Endothelial cell of umbilical vein (primary cell): ENCODE measurements at regions not wholly inside any gene's neighbourhood (a gene's known extent, or its start where the extent isn't known, plus 50 kb on each side); places are given as distances from the start of the nearest gene placed in this dataset.

ENCODE experiments used
- BruUV-seq: library from RNA; stranded (reverse); fragments of 400-500 nt; replicated peaks from 2 replicates; lab custom pipeline; 2021; lab: Mats Ljungman, UMichigan
- CTCF ChIA-PET: fragments of 300-600, 350-600 bp; sonication (Branson Sonifier 250); formaldehyde crosslinking; loops from one replicate; lab custom pipeline; 2021; ENCODE audit warnings: antibody characterized with exemption, inconsistent platforms; lab: Charles Lee
- POLR2A ChIA-PET: fragments of 300-600, 350-600 bp; sonication (Branson Sonifier 250); formaldehyde crosslinking; loops from one replicate; lab custom pipeline; 2021; ENCODE audit warnings: antibody characterized with exemption, inconsistent platforms; lab: Charles Lee
- DNase-seq: peaks from one replicate; pipeline ENCODE4 v3.0.0-alpha.2; 2011; ENCODE audit warnings: low read depth, low spot score
- FAIRE-seq: peaks from 2 replicates; lab custom pipeline; 2011; peaks lifted over from hg19 to GRCh38; lab: Jason Lieb, UNC
- H2AFZ ChIP-seq: 2 replicates; pipeline ENCODE4 v1.6.0; 2012; ENCODE audit warnings: low read depth, low read length, control low read depth, inconsistent platforms
- H3K27ac ChIP-seq: 2 replicates; pipeline ENCODE4 v1.5.1; 2011; ENCODE audit warnings: low read depth, mild to moderate bottlenecking, control low read depth, low read length, moderate library complexity; ENCODE audit not compliant: insufficient read depth
- H3K27me3 ChIP-seq, 2 experiments: 2 replicates each; pipeline versions ENCODE4 v1.6.0 to v1.6.1; 2011; ENCODE audit warnings: low read length in 2 of 2, mixed read lengths in 1 of 2; ENCODE audit not compliant: control insufficient read depth in 2 of 2, insufficient read depth in 2 of 2
- H3K36me3 ChIP-seq, 2 experiments: 2 replicates in 1 of 2; 3 replicates in 1 of 2; pipeline ENCODE4 v1.5.1; 2011; ENCODE audit warnings: low read length in 2 of 2, mild to moderate bottlenecking in 1 of 2, moderate library complexity in 1 of 2; ENCODE audit not compliant: control insufficient read depth in 2 of 2, insufficient read depth in 2 of 2; ENCODE audit errors: extremely low read depth in 1 of 2
- H3K4me1 ChIP-seq: 3 replicates; pipeline ENCODE4 v1.5.1; 2011; ENCODE audit warnings: mild to moderate bottlenecking, low read length; ENCODE audit not compliant: control insufficient read depth, insufficient read depth; ENCODE audit errors: extremely low read depth
- H3K4me2 ChIP-seq: 2 replicates; pipeline ENCODE4 v1.6.1; 2011; ENCODE audit warnings: low read length, control low read depth, mixed read lengths; ENCODE audit not compliant: insufficient read depth
- H3K4me3 ChIP-seq, 3 experiments: fragments of 200-600 bp in 1 of 3; sonication (generic), shearing (Covaris generic) in 1 of 3; replicated peaks in 1 of 3; 2 replicates each; pipeline ENCODE4 v1.5.1; 2011 to 2016; ENCODE audit warnings: control low read depth in 3 of 3, low read length in 3 of 3, mild to moderate bottlenecking in 2 of 3, inconsistent platforms in 1 of 3, low read depth in 1 of 3, moderate library complexity in 1 of 3; ENCODE audit not compliant: insufficient read depth in 1 of 3
- H3K79me2 ChIP-seq: 2 replicates; pipeline ENCODE4 v1.6.0; 2012; ENCODE audit warnings: low read length, inconsistent platforms; ENCODE audit not compliant: control insufficient read depth, insufficient read depth
- H3K9ac ChIP-seq: replicated peaks from 2 replicates; pipeline ENCODE3; 2011; ENCODE audit warnings: low read length, control low read depth; ENCODE audit not compliant: insufficient read depth; ENCODE audit errors: extremely low read depth
- H3K9me1 ChIP-seq: replicated peaks from 3 replicates; pipeline ENCODE4 v1.6.0; 2011; ENCODE audit warnings: mild to moderate bottlenecking, low read length; ENCODE audit not compliant: control insufficient read depth, insufficient read depth; ENCODE audit errors: extremely low read depth
- H3K9me3 ChIP-seq: replicated peaks from 2 replicates; pipeline ENCODE4 v1.5.1; 2012; ENCODE audit warnings: low read length, inconsistent platforms; ENCODE audit not compliant: control insufficient read depth, insufficient read depth
- H4K20me1 ChIP-seq: replicated peaks from 2 replicates; pipeline ENCODE3; 2011; ENCODE audit warnings: mild to moderate bottlenecking, low read length; ENCODE audit not compliant: control insufficient read depth, insufficient read depth; ENCODE audit errors: extremely low read depth
- EZH2 ChIP-seq: IDR thresholded peaks from 2 replicates; pipeline ENCODE4 v1.6.1; 2012; ENCODE audit warnings: borderline replicate concordance, low read depth, mild to moderate bottlenecking, moderate library complexity, low read length, inconsistent platforms; ENCODE audit not compliant: severe bottlenecking
- FOS ChIP-seq: IDR thresholded peaks from 2 replicates; pipeline ENCODE4 v1.6.1; 2011; ENCODE audit warnings: mild to moderate bottlenecking, low read length, moderate library complexity, borderline replicate concordance; ENCODE audit not compliant: insufficient read depth
- GATA2 ChIP-seq: IDR thresholded peaks from 2 replicates; pipeline ENCODE4 v1.7.0; 2011; ENCODE audit warnings: low read depth, mild to moderate bottlenecking, moderate library complexity, mixed read lengths, low read length; ENCODE audit not compliant: insufficient read length, insufficient read depth
- JUN ChIP-seq: IDR thresholded peaks from 2 replicates; pipeline ENCODE4 v1.6.1; 2011; ENCODE audit warnings: borderline replicate concordance, low read depth; ENCODE audit not compliant: insufficient read length, insufficient read depth
- MYC ChIP-seq: IDR thresholded peaks from one replicate; pipeline ENCODE4 v1.6.1; 2011; ENCODE audit warnings: mild to moderate bottlenecking, low read depth, low read length
- POLR2A ChIP-seq: IDR thresholded peaks from 2 replicates; pipeline ENCODE4 v1.6.1; 2012; ENCODE audit warnings: low read depth, mild to moderate bottlenecking, control low read depth, low read length
- POLR2AphosphoS5 ChIP-seq: IDR thresholded peaks from 2 replicates; pipeline ENCODE4 v1.6.1; 2012; ENCODE audit warnings: low read depth, mild to moderate bottlenecking, control low read depth, low read length, moderate library complexity; ENCODE audit not compliant: insufficient read depth
- dilution Hi-C: fragments of 300-500 bp; cut with MboI; formaldehyde crosslinking; loops from one replicate; pipeline ENCODE4 v1.15.0; 2019; ENCODE audit warnings: low sequenced_read_pairs; ENCODE audit not compliant: extremely low pct_ligation_motif_present
- intact Hi-C: fragments of 100-400 bp; cut with micrococcal nuclease; formaldehyde crosslinking; loops from one replicate; pipeline ENCODE4 v1.10.0; 2022
- TF ChIP-seq, protein P1 (sequence below): IDR thresholded peaks from 2 replicates; pipeline ENCODE4 v1.6.1; 2011; ENCODE audit not compliant: insufficient read depth, insufficient read length
- TF ChIP-seq, protein P2 (sequence below), 2 donors: IDR thresholded peaks; 1 replicate in 1 of 2; 2 replicates in 1 of 2; pipeline ENCODE4 v1.5.1; 2011; ENCODE audit warnings: low read length in 2 of 2, mild to moderate bottlenecking in 2 of 2, moderate library complexity in 2 of 2, control low read depth in 1 of 2, inconsistent platforms in 1 of 2, low read depth in 1 of 2; ENCODE audit not compliant: insufficient read depth in 1 of 2; ENCODE audit errors: extremely low read depth in 1 of 2

DNA sequence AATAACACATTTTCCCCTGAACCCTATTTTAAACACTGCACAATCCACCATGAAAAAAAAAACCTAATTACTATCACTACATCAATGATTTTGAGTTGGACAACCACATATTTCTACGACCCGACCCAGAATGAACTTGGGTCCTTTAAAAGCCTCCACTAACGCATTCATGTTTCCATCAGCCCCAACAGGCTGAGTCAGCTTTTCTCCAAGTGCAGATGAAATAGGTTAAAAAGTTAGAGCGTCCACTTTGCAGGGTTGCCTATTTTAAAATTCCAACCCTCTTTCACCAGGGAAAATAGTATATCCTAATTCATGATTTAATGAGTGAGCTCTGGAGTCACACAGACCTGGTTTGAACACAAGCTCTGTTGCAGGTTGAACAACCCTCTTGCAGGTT, 501.0 kb upstream of the SORCS1 start:
- dilution Hi-C loops (no loop called here), intact Hi-C loops (no loop called here)
- H3K9me3 ChIP-seq: no peaks in the 10 kb centered on the region
- DNase-seq: no peak
- POLR2A ChIA-PET: no interaction called here
- H3K4me3 ChIP-seq: no peak overlapping the region
- BruUV-seq: no TSS peak
- H3K4me2 ChIP-seq: no peak overlapping the region
- H3K27me3 ChIP-seq: no peaks in the 10 kb centered on the region
- no peak for FAIRE-seq
- no peak overlapping the region for H3K27ac ChIP-seq
- no peaks in the 10 kb centered on the region for H3K9me1 ChIP-seq
- CTCF ChIA-PET: no interaction called here
- no peaks in the 10 kb centered on the region for H3K79me2 ChIP-seq
- H4K20me1 ChIP-seq: no peaks in the 10 kb centered on the region
- no peaks in the 10 kb centered on the region for H3K4me1 ChIP-seq
- no peak overlapping the region for H2AFZ ChIP-seq
- TF ChIP-seq, protein P1, sequence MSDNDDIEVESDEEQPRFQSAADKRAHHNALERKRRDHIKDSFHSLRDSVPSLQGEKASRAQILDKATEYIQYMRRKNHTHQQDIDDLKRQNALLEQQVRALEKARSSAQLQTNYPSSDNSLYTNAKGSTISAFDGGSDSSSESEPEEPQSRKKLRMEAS: no peak
- no peak for TF ChIP-seq POLR2A
- no peaks in the 10 kb centered on the region for H3K36me3 ChIP-seq
- H3K9ac ChIP-seq: no peak overlapping the region

DNA sequence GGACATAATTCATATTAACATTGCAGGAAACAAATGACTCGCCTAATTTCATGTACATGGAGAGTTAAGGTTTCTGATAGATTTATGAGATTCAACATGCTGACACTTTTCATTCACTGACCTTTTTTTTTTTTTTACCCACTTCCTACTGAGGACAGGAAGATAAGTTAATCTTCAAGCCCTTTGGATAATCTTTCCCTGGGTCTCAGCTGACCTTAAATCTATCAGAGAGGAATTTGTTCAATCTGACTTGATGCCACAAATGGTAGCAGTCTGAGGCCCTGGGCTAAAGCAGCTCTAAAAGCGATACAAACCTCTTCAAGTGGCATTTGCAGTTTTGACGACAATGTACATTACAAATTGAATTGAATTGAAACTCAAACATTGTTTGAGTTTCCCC, 493.3 kb upstream of the SORCS1 start:
- H3K9me1 ChIP-seq: no peaks in the 10 kb centered on the region
- dilution Hi-C loops (no loop called here), intact Hi-C loops (no loop called here)
- DNase-seq (no peak), FAIRE-seq (no peak)
- ChIA-PET CTCF (no interaction called here), POLR2A (no interaction called here)
- H3K36me3 ChIP-seq: no peaks in the 10 kb centered on the region
- no peak overlapping the region for H3K4me2 ChIP-seq
- H3K4me3 ChIP-seq: no peak overlapping the region
- no peak overlapping the region for H3K27ac ChIP-seq
- H3K4me1 ChIP-seq: no peaks in the 10 kb centered on the region
- H3K79me2 ChIP-seq: no peaks in the 10 kb centered on the region
- no peak overlapping the region for H3K9ac ChIP-seq
- H3K9me3 ChIP-seq: peaks cover 5% of the 10 kb centered on the region
- no TSS peak for BruUV-seq
- H3K27me3 ChIP-seq: no peaks in the 10 kb centered on the region
- TF ChIP-seq FOS (no peak), MYC (no peak), JUN (no peak), EZH2 (no peak), POLR2A (no peak), POLR2AphosphoS5 (no peak), GATA2 (no peak)
- TF ChIP-seq, protein P2, sequence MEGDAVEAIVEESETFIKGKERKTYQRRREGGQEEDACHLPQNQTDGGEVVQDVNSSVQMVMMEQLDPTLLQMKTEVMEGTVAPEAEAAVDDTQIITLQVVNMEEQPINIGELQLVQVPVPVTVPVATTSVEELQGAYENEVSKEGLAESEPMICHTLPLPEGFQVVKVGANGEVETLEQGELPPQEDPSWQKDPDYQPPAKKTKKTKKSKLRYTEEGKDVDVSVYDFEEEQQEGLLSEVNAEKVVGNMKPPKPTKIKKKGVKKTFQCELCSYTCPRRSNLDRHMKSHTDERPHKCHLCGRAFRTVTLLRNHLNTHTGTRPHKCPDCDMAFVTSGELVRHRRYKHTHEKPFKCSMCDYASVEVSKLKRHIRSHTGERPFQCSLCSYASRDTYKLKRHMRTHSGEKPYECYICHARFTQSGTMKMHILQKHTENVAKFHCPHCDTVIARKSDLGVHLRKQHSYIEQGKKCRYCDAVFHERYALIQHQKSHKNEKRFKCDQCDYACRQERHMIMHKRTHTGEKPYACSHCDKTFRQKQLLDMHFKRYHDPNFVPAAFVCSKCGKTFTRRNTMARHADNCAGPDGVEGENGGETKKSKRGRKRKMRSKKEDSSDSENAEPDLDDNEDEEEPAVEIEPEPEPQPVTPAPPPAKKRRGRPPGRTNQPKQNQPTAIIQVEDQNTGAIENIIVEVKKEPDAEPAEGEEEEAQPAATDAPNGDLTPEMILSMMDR (IDR thresholded peaks at IDR 0.05; ENCODE audit: extremely low read depth in 1 of 2, insufficient read depth in 1 of 2, low read depth in 1 of 2, low read length in 2 of 2): no peak
- TF ChIP-seq, protein P1: no peak
- no peaks in the 10 kb centered on the region for H4K20me1 ChIP-seq
- H2AFZ ChIP-seq: no peak overlapping the region
